IgD-negative memory B cell (primary cell): ENCODE measurements at regions not wholly inside any gene's neighbourhood (a gene's known extent, or its start where the extent isn't known, plus 50 kb on each side); places are given as distances from the start of the nearest gene placed in this dataset.

ENCODE experiments used
- H3K27ac Mint-ChIP-seq, 3 donors: one replicate each; pipeline ENCODE4 v1.8.0; 2020 to 2022; ENCODE audit warnings: mild to moderate bottlenecking in 3 of 3, mixed read lengths in 3 of 3, moderate library complexity in 1 of 3
- H3K27me3 Mint-ChIP-seq: one replicate; pipeline ENCODE4 v1.8.0; 2021; ENCODE audit warnings: mixed read lengths
- H3K36me3 Mint-ChIP-seq: one replicate; pipeline ENCODE4 v1.8.0; 2020; ENCODE audit warnings: mild to moderate bottlenecking, mixed read lengths
- H3K4me1 Mint-ChIP-seq, 3 donors: one replicate each; pipeline ENCODE4 v1.8.0; 2020 to 2022; ENCODE audit warnings: mixed read lengths in 3 of 3, mild to moderate bottlenecking in 1 of 3
- H3K4me3 Mint-ChIP-seq, 4 donors: one replicate each; pipeline ENCODE4 v1.8.0; 2020 to 2022; ENCODE audit warnings: mild to moderate bottlenecking in 4 of 4, mixed read lengths in 4 of 4, moderate library complexity in 3 of 4
- H3K9me3 Mint-ChIP-seq, 3 donors: one replicate each; pipeline ENCODE4 v1.8.0; 2020 to 2021; ENCODE audit warnings: mixed read lengths in 3 of 3, mild to moderate bottlenecking in 1 of 3

- peaks cover 0 to 1% (median 0%) of the 10 kb centered on the region in 3 donors for H3K9me3 Mint-ChIP-seq
- no peak overlapping the region for H3K27ac Mint-ChIP-seq
- H3K4me3 Mint-ChIP-seq = no peak overlapping the region
- H3K27me3 Mint-ChIP-seq = no peaks in the 10 kb centered on the region
- no peaks in the 10 kb centered on the region for H3K36me3 Mint-ChIP-seq
- no peaks in the 10 kb centered on the region for H3K4me1 Mint-ChIP-seq
Observed at GRCh38 chr13:73250061-73250460, 191.3 kb downstream of the KLF5 start.

- no peak overlapping the region for H3K4me3 Mint-ChIP-seq
- H3K27me3 Mint-ChIP-seq = no peaks in the 10 kb centered on the region
- peaks cover 0 to under 1% (median 0%) of the 10 kb centered on the region in 3 donors for H3K9me3 Mint-ChIP-seq
- no peaks in the 10 kb centered on the region for H3K36me3 Mint-ChIP-seq
- no peaks in the 10 kb centered on the region for H3K4me1 Mint-ChIP-seq
- H3K27ac Mint-ChIP-seq = no peak overlapping the region
Observed at GRCh38 chr13:73248711-73249580, 190.1 kb downstream of the KLF5 start.

DNA sequence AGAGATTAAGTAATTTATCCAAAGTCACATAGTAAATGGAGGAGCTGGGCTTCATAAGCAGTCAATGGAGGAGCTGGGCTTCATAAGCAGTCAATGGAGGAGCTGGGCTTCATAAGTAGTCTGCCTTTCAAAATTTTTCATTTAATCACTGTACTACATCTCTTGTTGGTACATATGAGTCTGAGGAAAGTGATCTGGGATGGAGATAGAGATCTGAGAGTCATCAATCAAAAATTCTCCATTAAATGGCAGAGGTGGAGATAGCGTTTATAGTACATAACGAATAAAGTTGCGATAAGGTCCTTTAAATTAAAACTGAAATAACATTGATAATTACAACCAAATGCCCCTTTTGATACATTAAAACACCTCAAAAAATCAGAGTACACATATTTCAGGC lies 189.3 kb downstream of the KLF5 start:
- H3K27ac Mint-ChIP-seq = no peak overlapping the region
- no peaks in the 10 kb centered on the region for H3K4me1 Mint-ChIP-seq
- no peaks in the 10 kb centered on the region for H3K36me3 Mint-ChIP-seq
- H3K9me3 Mint-ChIP-seq = no peaks in the 10 kb centered on the region
- no peak overlapping the region for H3K4me3 Mint-ChIP-seq
- no peaks in the 10 kb centered on the region for H3K27me3 Mint-ChIP-seq

DNA sequence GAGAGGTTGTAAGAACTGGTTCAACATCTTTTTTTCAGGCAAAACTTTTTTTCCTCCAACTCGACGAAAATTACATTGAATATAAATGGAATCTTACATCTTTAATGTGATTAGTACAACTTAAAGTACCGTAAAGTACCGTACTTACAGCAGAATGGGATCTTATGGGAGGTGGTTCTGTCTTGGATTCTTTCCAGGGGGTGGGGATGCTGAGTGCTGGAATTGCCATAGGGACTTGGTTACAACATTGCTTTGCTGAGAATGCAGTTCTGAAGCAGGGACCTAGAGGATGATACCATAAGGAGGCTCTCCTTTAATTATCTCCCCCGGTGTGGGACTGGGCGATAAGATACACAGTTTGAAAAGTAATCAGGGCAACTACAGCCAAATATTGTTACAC lies 186.4 kb downstream of the KLF5 start:
- no peak overlapping the region for H3K27ac Mint-ChIP-seq
- H3K9me3 Mint-ChIP-seq = peaks cover 0 to 1% (median 0%) of the 10 kb centered on the region in 3 donors
- H3K27me3 Mint-ChIP-seq = no peaks in the 10 kb centered on the region
- no peaks in the 10 kb centered on the region for H3K4me1 Mint-ChIP-seq
- no peak overlapping the region for H3K4me3 Mint-ChIP-seq
- peaks cover 3% of the 10 kb centered on the region for H3K36me3 Mint-ChIP-seq

- H3K9me3 Mint-ChIP-seq = peaks cover 0 to 1% (median 0%) of the 10 kb centered on the region in 3 donors
- no peaks in the 10 kb centered on the region for H3K4me1 Mint-ChIP-seq
- H3K27ac Mint-ChIP-seq = no peak overlapping the region
- no peak overlapping the region for H3K4me3 Mint-ChIP-seq
- H3K27me3 Mint-ChIP-seq = peaks cover 2% of the 10 kb centered on the region
- peaks cover 3% of the 10 kb centered on the region for H3K36me3 Mint-ChIP-seq
Observed at GRCh38 chr13:73244467-73244866, 185.7 kb downstream of the KLF5 start.

DNA sequence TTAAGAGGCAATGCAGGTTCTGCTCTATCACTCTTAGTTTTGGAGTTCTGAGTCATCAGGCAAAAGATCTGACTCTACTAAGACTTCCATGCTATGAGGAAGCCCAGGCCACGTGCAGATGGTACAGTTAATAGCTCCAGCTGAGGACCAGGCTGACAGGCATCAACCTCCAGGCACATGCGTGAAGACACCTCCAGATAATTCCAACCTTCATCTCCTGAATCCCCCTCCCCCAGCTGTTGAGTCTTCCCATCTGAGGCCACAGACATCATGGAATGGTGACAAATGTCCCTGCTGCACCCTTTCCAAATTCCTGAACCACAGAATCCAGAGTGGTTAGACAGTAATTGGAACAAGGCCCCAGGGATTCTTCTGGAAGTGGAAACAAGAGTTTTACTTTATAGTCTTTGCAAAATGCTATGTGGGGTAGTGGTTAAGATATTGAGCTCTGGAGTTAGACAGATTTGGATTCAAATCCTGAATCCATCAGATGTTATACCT lies 183.8 kb downstream of the KLF5 start:
- no peak overlapping the region for H3K4me3 Mint-ChIP-seq
- peaks cover 0 to 1% (median 0%) of the 10 kb centered on the region in 3 donors for H3K9me3 Mint-ChIP-seq
- no peaks in the 10 kb centered on the region for H3K4me1 Mint-ChIP-seq
- no peak overlapping the region for H3K27ac Mint-ChIP-seq
- H3K27me3 Mint-ChIP-seq = peaks cover 3% of the 10 kb centered on the region
- H3K36me3 Mint-ChIP-seq = peaks cover 3% of the 10 kb centered on the region

DNA sequence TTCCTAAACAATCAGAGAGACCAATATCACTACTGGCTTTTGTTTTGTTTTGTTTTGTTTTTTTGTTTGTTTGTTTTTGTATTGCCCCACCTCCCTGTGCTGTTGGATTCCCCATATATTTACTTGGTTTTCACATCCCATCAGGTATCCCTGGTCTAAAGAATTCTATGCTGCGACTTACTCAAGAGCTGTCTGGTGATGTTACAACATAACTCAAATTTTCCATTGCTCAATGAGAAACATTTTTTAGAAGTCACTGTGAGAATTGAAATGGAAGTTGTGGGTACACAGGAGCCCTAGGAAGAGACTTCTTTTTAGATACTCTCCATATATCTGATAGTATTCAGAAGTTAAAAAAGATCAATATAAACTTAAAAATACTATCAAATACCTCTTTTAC lies 181.4 kb downstream of the KLF5 start:
- peaks cover 0 to 1% (median 0%) of the 10 kb centered on the region in 3 donors for H3K9me3 Mint-ChIP-seq
- no peak overlapping the region for H3K4me3 Mint-ChIP-seq
- no peaks in the 10 kb centered on the region for H3K4me1 Mint-ChIP-seq
- no peak overlapping the region for H3K27ac Mint-ChIP-seq
- H3K36me3 Mint-ChIP-seq = peaks cover 3% of the 10 kb centered on the region
- H3K27me3 Mint-ChIP-seq = peaks cover 5% of the 10 kb centered on the region

DNA sequence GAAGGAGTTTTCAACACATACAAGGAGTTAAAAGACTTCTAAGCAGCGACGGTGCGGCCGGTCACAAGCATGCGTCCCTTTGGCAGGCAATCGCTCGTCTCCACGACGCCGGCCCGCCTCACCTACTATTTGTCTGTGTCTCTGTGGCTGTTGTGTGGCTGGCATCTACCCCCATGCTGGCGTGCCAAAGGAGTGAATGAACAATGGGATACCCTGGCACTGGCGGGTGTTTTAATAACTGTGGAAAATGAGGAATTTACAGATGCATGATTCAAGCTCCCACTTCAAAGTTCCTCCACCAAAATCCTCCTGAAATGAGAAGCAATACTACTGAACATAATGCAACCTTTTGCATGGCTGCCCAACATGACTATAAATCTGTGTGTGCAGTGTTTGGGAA lies 176.6 kb downstream of the KLF5 start:
- peak overlapping the region in 1 of 3 donors; percentile 2 for H3K27ac Mint-ChIP-seq
- no peaks in the 10 kb centered on the region for H3K36me3 Mint-ChIP-seq
- peaks cover 8% of the 10 kb centered on the region for H3K27me3 Mint-ChIP-seq
- H3K4me3 Mint-ChIP-seq = no peak overlapping the region
- peaks cover 0 to 3% (median 0%) of the 10 kb centered on the region in 3 donors for H3K9me3 Mint-ChIP-seq
- H3K4me1 Mint-ChIP-seq = no peaks in the 10 kb centered on the region

- Mint-ChIP-seq H3K27ac (no peak overlapping the region), H3K27me3 (peaks cover 5% of the 10 kb centered on the region), H3K4me3 (no peak overlapping the region), H3K4me1 (no peaks in the 10 kb centered on the region), H3K36me3 (no peaks in the 10 kb centered on the region), H3K9me3 (peaks cover 0 to 3% (median 0%) of the 10 kb centered on the region in 3 donors)
Observed at GRCh38 chr13:73231471-73231870, 172.7 kb downstream of the KLF5 start.

- Mint-ChIP-seq H3K9me3 (peaks cover 0 to 3% (median 0%) of the 10 kb centered on the region in 3 donors), H3K4me3 (no peak overlapping the region), H3K36me3 (no peaks in the 10 kb centered on the region), H3K27ac (no peak overlapping the region), H3K4me1 (no peaks in the 10 kb centered on the region), H3K27me3 (peaks cover 5% of the 10 kb centered on the region)
Observed at GRCh38 chr13:73230716-73231115, 171.9 kb downstream of the KLF5 start.

GRCh38 chr13:73228546-73228945 lies 169.7 kb downstream of the KLF5 start:
- no peak overlapping the region for H3K27ac Mint-ChIP-seq
- no peaks in the 10 kb centered on the region for H3K36me3 Mint-ChIP-seq
- H3K4me1 Mint-ChIP-seq = no peaks in the 10 kb centered on the region
- H3K27me3 Mint-ChIP-seq = no peaks in the 10 kb centered on the region
- H3K9me3 Mint-ChIP-seq = peaks cover 0 to 3% (median 2%) of the 10 kb centered on the region in 3 donors
- no peak overlapping the region for H3K4me3 Mint-ChIP-seq

DNA sequence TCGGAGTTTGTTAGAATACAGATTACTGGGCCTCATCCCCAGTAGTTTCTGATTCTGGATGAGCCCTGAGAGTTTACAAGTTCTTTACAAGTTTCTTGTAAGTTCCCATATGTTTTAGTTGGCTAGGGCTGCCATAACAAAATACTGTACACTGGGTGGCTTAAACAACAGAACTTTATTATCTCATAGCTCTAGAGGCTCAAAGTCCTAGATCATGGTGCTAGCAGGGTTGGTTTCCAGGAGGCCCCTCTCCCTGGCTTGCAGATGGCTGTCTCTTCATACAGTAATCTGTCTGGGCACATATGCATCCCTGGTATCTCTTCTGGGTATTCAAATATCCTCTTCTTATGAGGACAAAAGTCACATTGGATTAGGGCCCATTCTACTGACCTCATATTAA lies 167.2 kb downstream of the KLF5 start:
- no peak overlapping the region for H3K27ac Mint-ChIP-seq
- no peak overlapping the region for H3K4me3 Mint-ChIP-seq
- H3K27me3 Mint-ChIP-seq = no peaks in the 10 kb centered on the region
- H3K36me3 Mint-ChIP-seq = no peaks in the 10 kb centered on the region
- H3K4me1 Mint-ChIP-seq = no peaks in the 10 kb centered on the region
- peaks cover 0 to 3% (median 2%) of the 10 kb centered on the region in 3 donors for H3K9me3 Mint-ChIP-seq

DNA sequence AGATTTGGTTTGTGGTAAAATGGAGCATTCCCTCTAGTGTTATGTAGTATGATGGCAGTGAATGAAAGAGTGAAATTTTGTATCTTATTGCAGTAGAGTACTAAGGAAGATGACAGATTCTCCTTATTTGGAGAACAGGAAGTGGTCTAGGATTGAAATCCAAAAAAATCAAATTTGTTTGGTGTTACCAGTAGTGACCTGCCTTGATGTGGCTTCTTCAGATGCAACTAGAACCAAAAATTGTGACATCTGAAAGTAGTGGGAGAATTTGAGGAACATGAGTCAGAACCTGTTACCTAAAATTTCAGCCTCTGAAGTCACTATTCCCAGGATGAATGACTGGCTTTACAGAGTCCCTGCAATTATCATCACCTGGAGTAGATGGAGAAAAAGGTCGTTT lies 165.9 kb downstream of the KLF5 start:
- no peaks in the 10 kb centered on the region for H3K4me1 Mint-ChIP-seq
- no peak overlapping the region for H3K27ac Mint-ChIP-seq
- peaks cover 0 to 3% (median 2%) of the 10 kb centered on the region in 3 donors for H3K9me3 Mint-ChIP-seq
- H3K27me3 Mint-ChIP-seq = no peaks in the 10 kb centered on the region
- H3K4me3 Mint-ChIP-seq = no peak overlapping the region
- no peaks in the 10 kb centered on the region for H3K36me3 Mint-ChIP-seq

GRCh38 chr13:73223372-73223781 lies 164.6 kb downstream of the KLF5 start:
- Mint-ChIP-seq H3K9me3 (peaks cover 2 to 3% (median 2%) of the 10 kb centered on the region in 3 donors), H3K27ac (no peak overlapping the region)

DNA sequence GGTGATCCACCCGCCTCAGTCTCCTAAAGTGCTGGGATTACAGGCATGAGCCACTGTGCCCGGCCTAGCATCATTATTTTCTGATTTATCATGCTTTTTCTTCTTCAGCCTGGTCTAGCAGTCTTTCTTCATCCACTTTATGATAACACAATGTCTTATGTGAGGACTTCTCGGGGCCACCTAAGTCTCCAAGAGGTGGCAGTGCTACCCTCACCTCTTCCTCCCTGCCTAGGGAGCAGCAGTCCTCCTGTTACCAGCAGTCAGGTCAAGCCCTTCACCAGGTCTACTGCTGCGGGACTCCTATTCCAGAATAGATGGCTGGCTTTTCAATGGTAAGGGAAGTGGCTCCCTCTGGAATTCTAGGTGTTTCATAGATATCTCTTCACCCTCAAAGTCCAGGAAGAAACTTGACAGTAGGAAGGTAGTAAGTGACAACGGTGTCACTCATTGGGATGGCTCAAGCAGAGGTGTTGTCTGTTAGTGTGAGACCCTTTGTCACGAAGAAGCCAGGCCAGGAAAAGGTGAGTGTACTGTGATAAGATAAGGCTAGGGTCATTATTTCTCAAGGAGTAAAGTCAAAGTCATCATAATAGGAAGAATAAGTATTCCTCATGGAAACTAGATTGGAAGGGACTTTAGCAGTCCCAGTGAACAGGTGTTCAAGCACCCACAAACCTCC lies 164.0 kb downstream of the KLF5 start:
- H3K4me1 Mint-ChIP-seq = no peaks in the 10 kb centered on the region
- H3K36me3 Mint-ChIP-seq = no peaks in the 10 kb centered on the region
- no peak overlapping the region for H3K27ac Mint-ChIP-seq
- H3K27me3 Mint-ChIP-seq = no peaks in the 10 kb centered on the region
- H3K4me3 Mint-ChIP-seq = no peak overlapping the region
- H3K9me3 Mint-ChIP-seq = peaks cover 2 to 3% (median 2%) of the 10 kb centered on the region in 3 donors

More at GRCh38 chr13:73223372-73223781, 164.6 kb downstream of the KLF5 start:
- H3K4me3 Mint-ChIP-seq = no peak overlapping the region
- no peaks in the 10 kb centered on the region for H3K27me3 Mint-ChIP-seq
- no peaks in the 10 kb centered on the region for H3K4me1 Mint-ChIP-seq
- no peaks in the 10 kb centered on the region for H3K36me3 Mint-ChIP-seq
